Fibroblast of lung (primary cell): ENCODE measurements at regions not wholly inside any gene's neighbourhood (a gene's known extent, or its start where the extent isn't known, plus 50 kb on each side); places are given as distances from the start of the nearest gene placed in this dataset.

ENCODE experiments used
- EZH2 ChIP-seq: IDR thresholded peaks from 2 replicates; pipeline ENCODE4 v1.5.1; 2012; ENCODE audit warnings: low read length, control low read depth, mild to moderate bottlenecking; ENCODE audit errors: missing control alignments
- TF ChIP-seq, protein P1 (sequence below), 2 donors: IDR thresholded peaks in 1 of 2; conservative IDR thresholded peaks in 1 of 2; 1 replicate in 1 of 2; 2 replicates in 1 of 2; pipeline ENCODE4 v1.5.1; 2011 to 2012; ENCODE audit warnings: low read length in 2 of 2, control low read depth in 1 of 2, inconsistent platforms in 1 of 2, low read depth in 1 of 2, mild to moderate bottlenecking in 1 of 2

- TF ChIP-seq EZH2 = no peak
- TF ChIP-seq, protein P1, sequence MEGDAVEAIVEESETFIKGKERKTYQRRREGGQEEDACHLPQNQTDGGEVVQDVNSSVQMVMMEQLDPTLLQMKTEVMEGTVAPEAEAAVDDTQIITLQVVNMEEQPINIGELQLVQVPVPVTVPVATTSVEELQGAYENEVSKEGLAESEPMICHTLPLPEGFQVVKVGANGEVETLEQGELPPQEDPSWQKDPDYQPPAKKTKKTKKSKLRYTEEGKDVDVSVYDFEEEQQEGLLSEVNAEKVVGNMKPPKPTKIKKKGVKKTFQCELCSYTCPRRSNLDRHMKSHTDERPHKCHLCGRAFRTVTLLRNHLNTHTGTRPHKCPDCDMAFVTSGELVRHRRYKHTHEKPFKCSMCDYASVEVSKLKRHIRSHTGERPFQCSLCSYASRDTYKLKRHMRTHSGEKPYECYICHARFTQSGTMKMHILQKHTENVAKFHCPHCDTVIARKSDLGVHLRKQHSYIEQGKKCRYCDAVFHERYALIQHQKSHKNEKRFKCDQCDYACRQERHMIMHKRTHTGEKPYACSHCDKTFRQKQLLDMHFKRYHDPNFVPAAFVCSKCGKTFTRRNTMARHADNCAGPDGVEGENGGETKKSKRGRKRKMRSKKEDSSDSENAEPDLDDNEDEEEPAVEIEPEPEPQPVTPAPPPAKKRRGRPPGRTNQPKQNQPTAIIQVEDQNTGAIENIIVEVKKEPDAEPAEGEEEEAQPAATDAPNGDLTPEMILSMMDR (conservative IDR thresholded peaks at IDR 0.05 in 1 of 2, IDR thresholded peaks at IDR 0.05 in 1 of 2; ENCODE audit: low read depth in 1 of 2, low read length in 2 of 2) = no peak
Measured at GRCh38 chr10:53025172-53025711, 252.7 kb upstream of the MBL2 start.
